Stimulated activated CD8-positive, alpha-beta memory T cell treated with anti-CD3 and anti-CD28 coated beads, Interleukin-15, amount 100 ng/mL, for 48 hours (primary cell): ENCODE measurements at regions not wholly inside any gene's neighbourhood (a gene's known extent, or its start where the extent isn't known, plus 50 kb on each side); places are given as distances from the start of the nearest gene placed in this dataset.

Experiments
- DNase-seq, 2 donors: peaks; one replicate each; pipeline ENCODE4 v3.0.0-alpha.2; 2020; ENCODE audit warnings: low read depth in 2 of 2

DNA sequence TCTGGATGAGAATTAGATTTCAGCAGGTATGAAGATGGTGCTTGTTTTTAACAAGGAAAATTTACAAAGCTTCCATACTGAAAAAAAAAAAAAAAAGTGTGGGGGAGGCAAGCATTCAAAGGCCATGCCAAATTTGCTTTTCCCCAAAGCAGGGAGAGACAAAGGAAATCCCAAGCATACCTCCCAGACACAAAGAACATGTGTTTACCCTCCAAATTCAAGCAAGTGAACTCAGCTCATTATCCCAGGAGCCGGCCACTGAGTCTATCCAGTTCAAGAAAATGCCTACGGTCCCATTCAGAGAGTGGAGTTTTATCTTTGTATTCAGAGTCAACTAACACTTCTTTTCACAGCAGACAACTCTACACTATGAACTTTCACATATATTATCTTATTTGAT lies 102.7 kb upstream of the ID4 start:
- DNase-seq, result no peak

GRCh38 chr6:19736066-19736465 lies 101.1 kb upstream of the ID4 start:
- no peak for DNase-seq

DNA sequence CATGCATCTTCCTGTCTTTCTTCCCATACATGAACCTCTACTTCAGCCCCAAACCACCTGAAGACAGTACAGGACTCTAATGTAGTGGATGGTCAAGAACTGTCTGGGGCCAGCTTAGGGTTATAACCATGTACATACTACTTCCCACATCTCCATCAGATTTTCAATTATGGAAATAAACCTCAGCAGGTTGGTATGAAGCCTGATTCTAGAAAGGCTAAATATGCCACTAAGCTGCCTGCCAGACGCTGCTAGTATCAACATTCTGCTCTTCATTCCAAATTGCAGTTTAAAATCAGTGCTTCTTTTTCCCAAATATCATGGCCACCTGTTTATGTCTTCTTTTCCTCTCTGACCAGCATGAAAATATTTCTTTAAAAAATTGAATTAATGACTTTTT lies 99.2 kb upstream of the ID4 start:
- DNase-seq, result no peak

DNA sequence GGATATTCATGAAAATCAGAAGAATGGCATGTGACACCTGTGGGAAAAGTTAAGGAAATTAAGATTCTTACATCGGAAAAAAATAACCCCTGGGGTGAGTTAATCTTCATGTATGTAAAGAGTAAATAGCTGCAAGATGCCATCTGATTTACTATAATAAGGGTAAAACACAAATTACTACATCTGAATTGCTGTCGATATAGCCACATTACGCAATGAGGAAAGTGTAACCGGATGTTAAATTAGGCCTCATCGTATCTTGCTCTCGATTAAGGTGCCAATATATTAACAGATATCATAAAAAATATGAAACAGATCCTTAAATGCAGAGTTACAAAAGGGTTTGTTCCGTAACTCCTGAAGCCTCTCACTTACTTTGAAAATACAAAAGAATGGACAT lies 87.4 kb upstream of the ID4 start:
- no peak for DNase-seq

DNA sequence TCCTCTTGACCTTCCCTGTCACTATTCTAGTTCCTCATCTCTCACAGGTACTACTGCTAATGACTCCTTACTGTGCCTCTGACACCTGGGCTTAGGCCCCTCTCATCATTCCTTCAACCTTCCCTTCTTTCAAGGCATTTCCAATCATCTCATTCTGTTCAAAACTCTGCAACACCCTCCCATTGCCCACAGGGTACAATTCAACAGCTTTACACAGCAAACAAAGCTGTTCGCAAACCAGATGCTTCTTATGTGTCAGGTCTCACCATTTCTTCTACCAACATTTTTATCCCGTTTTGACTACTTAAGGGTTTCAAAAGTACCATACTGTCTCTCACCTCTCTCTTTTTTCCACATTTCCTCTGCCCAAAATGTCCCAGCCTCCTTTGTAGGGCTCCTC lies 84.4 kb upstream of the ID4 start:
- no peak for DNase-seq

GRCh38 chr6:19753826-19754225 lies 83.3 kb upstream of the ID4 start:
- DNase-seq, result no peak

- DNase-seq, result no peak
These were observed 82.5 kb upstream of the ID4 start for GRCh38 chr6:19754686-19755085.

DNA sequence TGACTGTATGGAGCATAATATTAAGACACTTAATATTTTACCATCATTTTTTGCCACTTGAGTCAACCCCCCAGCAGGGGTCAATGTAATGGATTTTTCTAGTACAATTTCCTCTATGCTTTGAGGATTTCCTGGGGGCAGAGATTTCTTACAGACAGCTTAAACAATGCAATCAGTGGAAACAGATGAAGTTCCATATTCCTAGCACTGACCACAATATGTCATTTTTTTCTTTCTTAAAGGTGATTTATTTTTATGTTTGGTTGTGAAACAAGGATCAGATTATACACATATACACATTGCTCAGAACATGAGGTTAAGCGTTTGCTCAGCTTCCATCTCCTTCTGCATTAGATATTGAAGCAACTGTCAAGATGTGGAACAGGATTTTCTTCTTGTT lies 82.0 kb upstream of the ID4 start:
- DNase-seq, result no peak

DNA sequence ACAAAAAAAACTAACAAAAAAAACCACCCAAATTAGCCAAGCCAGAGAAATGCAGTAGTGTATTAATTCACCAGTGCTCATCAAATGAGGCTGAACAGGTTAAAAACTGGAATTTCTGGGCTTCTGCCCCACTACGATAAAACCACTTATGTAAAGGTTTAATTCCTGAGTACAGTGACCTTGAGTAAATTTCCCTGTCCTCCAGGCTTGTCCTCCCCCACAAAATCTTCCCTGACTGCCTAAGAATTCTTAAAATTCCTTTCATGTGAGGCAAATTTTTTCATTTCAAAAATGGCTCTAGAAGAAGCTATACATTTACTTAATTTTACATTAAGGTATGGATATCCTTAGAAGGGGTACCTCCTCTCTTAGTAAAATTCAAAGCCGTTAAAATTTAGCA lies 80.1 kb upstream of the ID4 start:
- DNase-seq, result no peak

- DNase-seq, result no peak
These were observed 77.9 kb upstream of the ID4 start for GRCh38 chr6:19759117-19759880.

- DNase-seq, result no peak
These were observed 76.0 kb upstream of the ID4 start for GRCh38 chr6:19761121-19761520.

DNA sequence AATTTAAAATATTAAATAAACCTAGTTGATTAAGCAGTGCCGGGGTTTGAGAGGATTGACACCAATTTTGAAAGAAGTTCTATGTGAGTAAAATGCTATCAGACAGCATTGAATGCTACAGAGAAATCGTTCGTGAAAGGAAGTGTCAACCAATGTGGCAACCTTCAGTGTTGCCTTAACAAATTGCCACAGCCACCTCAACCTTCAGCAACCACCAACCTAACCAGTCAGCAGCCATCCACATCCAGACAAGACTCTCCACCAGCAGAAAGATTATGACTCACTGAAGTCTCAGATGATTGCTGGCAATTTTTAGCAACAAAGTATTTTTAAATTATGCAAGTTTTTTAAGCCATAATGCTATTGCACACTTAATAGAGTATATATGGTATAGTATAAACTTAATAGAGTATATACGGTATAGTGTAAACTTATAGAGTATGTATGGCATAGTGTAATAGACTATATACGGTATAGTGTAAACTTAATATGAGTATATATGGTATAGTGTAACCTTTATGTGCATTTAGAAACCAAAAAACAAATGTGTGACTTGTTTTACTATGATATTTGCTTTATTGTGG lies 65.3 kb upstream of the ID4 start:
- no peak for DNase-seq

GRCh38 chr6:19772891-19773290 lies 64.3 kb upstream of the ID4 start:
- no peak for DNase-seq

- DNase-seq, result no peak
These were observed 55.9 kb upstream of the ID4 start for GRCh38 chr6:19781269-19781668.

- no peak for DNase-seq
These were observed 54.6 kb upstream of the ID4 start for GRCh38 chr6:19782588-19782987.
